ENCODE measurements at regions not wholly inside any gene's neighbourhood (a gene's known extent, or its start where the extent isn't known, plus 50 kb on each side); places are given as distances from the start of the nearest gene placed in this dataset.
A peak's percentile ranks its signal among the peaks of the same experiment; 100 is the strongest.

GRCh38 chr1:55604749-55605148, 389.6 kb upstream of the USP24 start:
- no peak overlapping the region for H3K4me3 ChIP-seq (ENCODE audit: low read depth, low read length)
- TF ChIP-seq CTCF (IDR thresholded peaks at IDR 0.05; ENCODE audit: insufficient read depth, low read length) = no peak
- peak; percentile 97 for DNase-seq (ENCODE audit: low read depth)

GRCh38 chr1:55604179-55604578, 389.0 kb upstream of the USP24 start:
- no peak for TF ChIP-seq CTCF (IDR thresholded peaks at IDR 0.05; ENCODE audit: insufficient read depth, low read length)
- peak; percentile 57 for DNase-seq (ENCODE audit: low read depth)
- H3K4me3 ChIP-seq (ENCODE audit: low read depth, low read length) = no peak overlapping the region

- TF ChIP-seq CTCF (IDR thresholded peaks at IDR 0.05; ENCODE audit: insufficient read depth, low read length) = no peak
- peak; percentile 57 for DNase-seq (ENCODE audit: low read depth)
- no peak overlapping the region for H3K4me3 ChIP-seq (ENCODE audit: low read depth, low read length)
Measured at GRCh38 chr1:55600242-55600641, 385.1 kb upstream of the USP24 start.

GRCh38 chr1:55597910-55598309, 382.7 kb upstream of the USP24 start:
- TF ChIP-seq CTCF (IDR thresholded peaks at IDR 0.05; ENCODE audit: insufficient read depth, low read length) = no peak
- no peak for DNase-seq (ENCODE audit: low read depth)
- no peak overlapping the region for H3K4me3 ChIP-seq (ENCODE audit: low read depth, low read length)

GRCh38 chr1:55594701-55595100, 379.5 kb upstream of the USP24 start:
- no peak overlapping the region for H3K4me3 ChIP-seq (ENCODE audit: low read depth, low read length)
- DNase-seq (ENCODE audit: low read depth) = no peak
- no peak for TF ChIP-seq CTCF (IDR thresholded peaks at IDR 0.05; ENCODE audit: insufficient read depth, low read length)

GRCh38 chr1:55593298-55593697, 378.1 kb upstream of the USP24 start:
- no peak for TF ChIP-seq CTCF (IDR thresholded peaks at IDR 0.05; ENCODE audit: insufficient read depth, low read length)
- DNase-seq (ENCODE audit: low read depth) = no peak
- no peak overlapping the region for H3K4me3 ChIP-seq (ENCODE audit: low read depth, low read length)

GRCh38 chr1:55592122-55592521, 377.0 kb upstream of the USP24 start:
- TF ChIP-seq CTCF (IDR thresholded peaks at IDR 0.05; ENCODE audit: insufficient read depth, low read length) = no peak
- H3K4me3 ChIP-seq (ENCODE audit: low read depth, low read length) = no peak overlapping the region
- peak; percentile 51 for DNase-seq (ENCODE audit: low read depth)
